Posterior cingulate gyrus (tissue), 11 donors: ENCODE measurements at regions not wholly inside any gene's neighbourhood (a gene's known extent, or its start where the extent isn't known, plus 50 kb on each side); places are given as distances from the start of the nearest gene placed in this dataset.

ENCODE experiments used
- DNase-seq, 10 donors: peaks; one replicate each; pipeline versions ENCODE4 v3.0.0 to v3.0.0-alpha.2; 2020 to 2021; ENCODE audit warnings: mixed read lengths in 3 of 10
- intact Hi-C: fragments of 100-400 bp; cut with DNase I; formaldehyde crosslinking; loops from one replicate; pipeline ENCODE4 v1.15.1; 2023

- DNase-seq, result no peak
- intact Hi-C loops, result no loop called here
Measured at GRCh38 chr1:239778208-239778813, 313.4 kb upstream of the FMN2 start.

DNA sequence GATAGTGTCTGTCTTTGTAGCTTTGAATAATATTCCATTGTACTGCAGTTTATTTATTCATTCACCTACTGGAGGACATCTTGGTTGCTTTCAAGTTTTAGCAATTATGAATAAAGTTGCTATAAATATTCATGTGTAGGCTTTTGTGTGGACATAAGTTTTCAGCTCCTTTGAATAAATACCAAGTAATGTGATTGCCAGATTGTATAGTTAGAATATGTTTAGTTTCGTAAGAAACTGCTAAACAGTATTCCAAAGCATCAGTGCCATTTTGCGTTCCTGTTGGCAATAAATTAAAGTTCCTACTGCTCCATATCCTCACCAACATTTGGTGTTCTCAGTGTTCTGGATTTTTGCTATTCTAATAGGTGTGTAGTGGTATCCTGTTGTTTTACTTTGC lies 311.7 kb upstream of the FMN2 start:
- no peak for DNase-seq
- intact Hi-C loops, result no loop called here

GRCh38 chr1:239784896-239785295 lies 306.8 kb upstream of the FMN2 start:
- intact Hi-C loops, result no loop called here
- no peak for DNase-seq

DNA sequence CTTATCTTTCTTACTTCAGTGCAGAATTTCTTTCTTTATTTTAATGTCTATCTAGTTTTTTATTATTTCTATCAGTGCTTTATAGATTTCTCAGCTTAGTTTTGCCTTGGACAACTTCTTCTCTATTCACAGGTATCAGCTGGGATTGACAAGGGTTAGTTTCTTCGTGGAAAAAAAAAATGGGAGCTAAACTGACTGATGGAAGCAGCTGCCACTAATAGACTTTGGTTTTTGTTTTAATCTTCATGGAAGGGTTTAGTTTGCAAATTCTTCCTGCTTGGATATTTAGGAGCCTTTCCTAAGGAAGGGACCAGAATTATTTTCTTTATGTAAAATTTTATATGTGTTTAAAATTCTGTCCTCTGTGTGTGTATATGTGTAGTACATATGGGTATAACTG lies 306.1 kb upstream of the FMN2 start:
- no peak for DNase-seq
- intact Hi-C loops, result no loop called here

GRCh38 chr1:239786464-239786863 lies 305.2 kb upstream of the FMN2 start:
- DNase-seq, result no peak
- intact Hi-C loops, result no loop called here

DNA sequence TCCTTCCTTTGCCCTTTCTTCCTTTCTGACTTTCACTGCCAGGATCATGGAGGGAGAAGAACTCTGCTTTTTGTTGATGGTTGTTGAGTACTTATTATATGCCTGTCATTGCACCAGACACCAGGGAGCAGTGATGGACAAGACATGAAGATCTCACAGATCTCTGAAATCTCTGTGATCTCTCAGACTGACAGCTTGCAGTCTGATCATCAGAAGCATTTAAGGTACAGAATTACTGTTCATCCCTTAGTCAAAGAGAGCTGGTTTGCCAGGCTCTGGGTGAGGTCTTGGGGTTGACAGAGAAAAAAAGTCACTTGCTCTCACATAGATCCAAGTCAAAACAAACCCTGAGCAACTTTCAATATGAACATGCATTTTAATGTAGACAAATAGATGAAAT lies 299.5 kb upstream of the FMN2 start:
- no peak for DNase-seq
- intact Hi-C loops, result no loop called here

DNA sequence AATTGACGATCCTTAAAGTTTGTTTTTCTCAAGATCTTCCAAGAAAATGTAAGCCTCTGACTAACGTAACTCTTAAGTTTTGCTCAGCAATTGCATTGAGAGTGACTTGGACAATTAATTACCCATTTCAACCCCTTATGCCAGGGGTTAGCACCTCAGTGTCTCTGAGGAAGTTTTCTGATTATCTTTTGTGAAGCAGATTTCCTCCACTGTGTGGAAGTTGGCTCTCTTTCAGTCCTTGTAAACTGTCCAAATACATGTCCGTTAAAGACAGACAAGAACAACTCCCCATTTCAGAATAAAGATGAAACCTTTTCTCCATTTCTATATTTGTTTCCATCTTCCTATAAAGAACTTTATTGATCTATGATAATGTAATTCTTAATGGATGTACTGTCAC lies 296.4 kb upstream of the FMN2 start:
- no peak for DNase-seq
- intact Hi-C loops, result no loop called here

- DNase-seq, result no peak
- intact Hi-C loops, result no loop called here
Measured at GRCh38 chr1:239799617-239800016, 292.1 kb upstream of the FMN2 start.

GRCh38 chr1:239800861-239801260 lies 290.8 kb upstream of the FMN2 start:
- intact Hi-C loops, result no loop called here
- no peak for DNase-seq

- intact Hi-C loops, result no loop called here
- DNase-seq, result no peak
Measured at GRCh38 chr1:239802275-239802674, 289.4 kb upstream of the FMN2 start.

GRCh38 chr1:239803781-239804180 lies 287.9 kb upstream of the FMN2 start:
- no peak for DNase-seq
- intact Hi-C loops, result no loop called here

DNA sequence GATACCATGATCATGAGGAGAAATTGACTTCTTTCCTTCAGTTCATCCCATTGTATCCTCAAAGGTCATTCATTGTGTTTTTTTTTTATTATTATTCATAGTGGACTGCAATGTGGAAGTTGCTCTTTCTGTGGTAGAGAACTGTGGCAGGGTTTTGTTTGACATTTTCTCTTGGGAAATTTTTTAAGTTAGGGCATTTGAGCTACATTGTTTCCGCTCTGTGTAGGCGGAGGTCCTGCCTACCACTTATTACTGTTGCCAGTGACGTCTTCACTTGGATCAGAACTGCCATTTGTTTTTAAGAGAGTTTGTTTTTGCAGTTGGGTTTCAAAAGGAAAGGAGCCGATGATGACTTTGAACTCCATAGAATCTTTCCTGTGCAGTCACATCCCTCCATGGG lies 287.4 kb upstream of the FMN2 start:
- no peak for DNase-seq

DNA sequence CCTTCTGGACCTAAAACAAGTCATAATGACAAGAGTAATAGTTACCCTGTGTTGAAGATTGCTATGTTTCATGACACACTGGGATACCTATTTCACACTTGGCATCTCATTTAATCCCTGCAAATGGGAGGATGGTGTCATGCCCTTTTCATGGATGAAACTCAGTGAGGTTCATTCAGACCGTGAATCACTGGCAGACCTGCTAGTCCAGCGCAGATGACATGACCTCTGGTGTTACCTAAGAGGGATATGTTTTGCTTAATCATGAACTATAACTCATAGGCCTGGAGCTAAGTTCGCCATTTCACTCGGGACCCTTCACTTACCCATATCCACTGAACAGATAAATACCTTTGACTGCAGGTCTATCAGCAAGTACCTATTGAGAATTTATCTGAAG lies 286.6 kb upstream of the FMN2 start:
- no peak for DNase-seq
- intact Hi-C loops, result no loop called here

More for the DNA sequence above, 287.4 kb upstream of the FMN2 start:
- intact Hi-C loops, result no loop called here

GRCh38 chr1:239805851-239806772 lies 285.6 kb upstream of the FMN2 start:
- DNase-seq, result no peak
- intact Hi-C loops, result no loop called here

DNA sequence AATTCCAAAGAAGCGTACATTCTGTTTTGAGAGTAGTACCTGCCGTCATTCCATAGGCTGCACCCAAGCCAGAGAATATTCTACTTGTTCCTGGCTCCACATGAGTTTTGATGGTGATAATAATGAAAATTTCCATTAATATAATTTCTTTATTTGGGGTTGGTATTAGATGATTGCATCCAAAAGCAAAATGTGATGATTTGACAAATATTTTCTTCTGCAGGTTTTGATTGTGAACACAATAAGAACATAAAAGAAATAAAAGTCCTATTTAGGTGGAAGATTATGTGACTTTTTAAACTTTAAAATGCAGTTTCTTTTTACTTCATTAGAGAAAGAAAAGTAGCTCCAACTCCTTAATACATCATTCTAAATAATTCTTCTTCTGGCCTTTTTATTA lies 284.8 kb upstream of the FMN2 start:
- DNase-seq, result no peak
- intact Hi-C loops, result no loop called here

DNA sequence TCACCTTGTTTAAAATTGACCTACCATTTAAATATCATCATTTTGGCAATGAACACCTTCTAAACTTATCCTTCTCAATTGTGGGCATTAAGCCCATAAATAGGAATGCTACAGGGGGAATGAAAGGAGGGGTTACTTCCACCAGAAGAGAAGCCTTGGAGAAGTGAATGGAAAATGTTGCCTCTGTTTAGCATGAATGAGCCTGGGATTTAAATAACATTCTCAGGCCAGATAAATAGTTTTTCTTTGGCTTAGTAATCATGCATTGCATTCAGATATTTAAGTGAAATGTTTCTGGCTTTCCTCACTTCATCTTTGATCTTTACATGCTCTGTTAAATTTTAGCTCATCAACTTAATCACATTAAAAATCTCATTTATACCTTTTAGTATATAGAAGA lies 284.3 kb upstream of the FMN2 start:
- DNase-seq, result no peak
- intact Hi-C loops, result no loop called here

- intact Hi-C loops, result no loop called here
- peak in 2 of 10 donors; percentile 22 to 82 for DNase-seq
Measured at GRCh38 chr1:239810061-239810481, 281.6 kb upstream of the FMN2 start.

DNA sequence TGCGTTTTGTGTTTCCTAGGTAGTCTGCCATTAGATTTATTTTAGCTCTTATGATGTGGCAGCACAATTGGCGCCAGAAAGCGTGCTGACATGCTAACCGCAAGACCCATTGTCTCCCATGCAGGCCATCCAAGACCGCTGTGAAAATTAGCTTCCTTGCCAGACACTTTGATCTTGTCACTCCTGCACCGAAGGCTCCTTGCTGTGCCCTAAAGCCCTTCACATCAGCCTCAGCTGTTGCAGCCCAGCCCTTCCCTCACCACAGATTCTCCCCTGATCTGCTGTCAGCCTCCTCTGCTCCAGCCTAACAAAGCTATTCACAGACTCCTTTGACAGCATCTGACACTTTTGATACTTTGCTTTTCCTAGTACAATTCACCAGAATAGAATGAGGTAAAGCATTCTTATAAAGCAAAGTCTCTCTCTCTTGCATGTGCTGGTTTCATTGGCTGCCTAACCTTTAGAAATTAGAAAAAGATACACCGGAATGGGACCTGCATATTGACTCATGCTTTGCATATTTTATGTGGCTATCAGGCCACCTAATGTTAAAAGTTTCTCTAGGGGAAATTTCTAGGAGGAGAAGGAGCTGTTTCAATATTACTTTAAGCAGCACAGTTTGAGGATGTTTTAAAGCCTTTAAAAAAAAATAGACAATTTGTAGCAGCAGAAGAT lies 280.3 kb upstream of the FMN2 start:
- no peak for DNase-seq
- intact Hi-C loops, result no loop called here

DNA sequence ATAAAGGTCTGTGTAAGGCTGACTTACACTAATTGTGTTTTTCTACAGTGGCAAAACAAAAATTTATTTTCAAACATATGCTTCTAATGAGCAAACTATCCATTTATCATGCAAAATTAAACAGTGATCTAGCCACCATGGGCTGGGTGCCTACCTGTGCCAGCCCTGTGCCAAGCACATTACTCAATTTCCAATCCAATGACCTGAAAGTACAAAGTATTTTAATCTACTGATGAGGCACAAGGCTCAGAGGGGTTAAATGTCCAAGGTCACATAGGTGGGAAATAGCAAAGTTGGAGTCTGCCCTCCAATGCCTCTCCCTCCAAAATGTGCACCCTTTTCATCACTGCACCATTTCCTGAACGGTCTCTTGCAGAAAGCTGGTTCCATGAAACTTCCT lies 279.1 kb upstream of the FMN2 start:
- intact Hi-C loops, result no loop called here
- DNase-seq, result no peak

DNA sequence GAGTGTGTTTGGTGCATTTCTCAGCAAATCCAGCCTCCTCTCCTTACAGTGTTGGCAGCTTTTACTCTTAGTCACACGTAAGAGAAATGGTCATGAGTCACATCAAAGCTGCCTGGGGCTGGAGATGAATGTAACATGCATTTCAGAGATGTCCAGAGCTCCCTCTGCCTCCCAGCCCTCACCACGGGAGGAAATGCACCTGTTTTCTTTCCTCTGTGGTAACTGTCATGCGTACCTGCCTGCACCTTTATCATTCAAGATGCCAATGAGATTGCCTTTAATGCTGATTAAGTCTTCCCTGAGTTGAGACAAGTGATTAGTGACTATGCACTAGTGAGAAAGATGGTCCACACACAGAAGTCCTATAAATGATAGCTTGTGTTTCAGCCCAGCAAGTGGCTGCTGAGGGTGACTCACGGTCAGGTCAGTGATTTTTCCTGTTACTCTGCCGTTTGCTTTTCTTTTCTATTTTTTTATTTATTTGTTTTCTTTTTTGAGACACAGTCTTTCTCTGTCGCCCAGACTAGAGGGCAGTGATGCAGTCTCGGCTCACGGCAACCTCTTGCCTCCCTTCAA lies 277.3 kb upstream of the FMN2 start:
- intact Hi-C loops, result no loop called here
- DNase-seq, result peak in 3 of 10 donors; percentile 27 to 77 (median 76)

DNA sequence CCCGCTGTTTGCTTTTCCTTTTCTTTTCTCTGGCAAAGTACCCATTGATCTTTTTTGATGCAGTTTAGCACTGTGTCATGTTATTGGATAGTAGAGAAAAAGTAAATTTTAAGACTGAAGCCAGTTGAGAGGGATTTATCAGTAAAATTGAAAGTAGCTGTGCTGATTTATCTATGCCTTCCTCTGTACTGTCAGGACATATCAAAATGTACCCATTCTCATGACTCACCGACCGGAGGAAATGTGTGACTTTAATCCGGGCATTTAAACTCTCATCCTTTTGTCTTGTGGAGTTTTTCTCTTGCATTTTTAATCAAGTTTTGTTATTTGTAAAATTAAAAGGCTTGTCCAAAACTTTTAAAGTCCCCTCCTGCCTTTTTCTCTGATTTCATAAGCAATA lies 276.6 kb upstream of the FMN2 start:
- intact Hi-C loops, result no loop called here

More for the DNA sequence above, 276.6 kb upstream of the FMN2 start:
- DNase-seq, result no peak
